ENCODE measurements at regions not wholly inside any gene's neighbourhood (a gene's known extent, or its start where the extent isn't known, plus 50 kb on each side); places are given as distances from the start of the nearest gene placed in this dataset.
"Not testable (repeated sequence)": the region's sequence is repeated elsewhere in the genome, so short reads cannot be mapped to it uniquely, and the experiment has no call there.

GRCh38 chr7:19958309-19958896, 185.0 kb upstream of the TMEM196 start:
- DNase-seq (ENCODE audit: low spot score): no peak

DNA sequence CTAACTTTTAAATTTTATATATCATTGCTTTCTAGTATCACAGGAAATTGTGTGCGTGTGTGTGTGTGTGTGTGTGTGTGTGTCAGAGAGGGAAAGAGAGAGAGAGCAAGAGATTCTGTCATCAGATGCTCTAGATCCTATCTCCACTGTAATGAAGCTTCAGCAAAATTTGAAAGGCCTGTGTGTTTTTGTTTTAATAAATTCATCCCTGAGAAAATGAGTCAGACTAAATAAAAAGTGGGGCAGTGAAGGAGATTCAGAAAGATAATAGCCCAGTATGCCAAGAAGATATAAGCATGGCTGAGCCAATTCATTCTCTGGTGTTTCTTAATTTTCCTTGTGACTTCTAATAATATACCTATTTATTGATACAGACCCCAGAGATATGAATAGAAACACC, 184.2 kb upstream of the TMEM196 start:
- DNase-seq (ENCODE audit: low spot score): no peak

DNA sequence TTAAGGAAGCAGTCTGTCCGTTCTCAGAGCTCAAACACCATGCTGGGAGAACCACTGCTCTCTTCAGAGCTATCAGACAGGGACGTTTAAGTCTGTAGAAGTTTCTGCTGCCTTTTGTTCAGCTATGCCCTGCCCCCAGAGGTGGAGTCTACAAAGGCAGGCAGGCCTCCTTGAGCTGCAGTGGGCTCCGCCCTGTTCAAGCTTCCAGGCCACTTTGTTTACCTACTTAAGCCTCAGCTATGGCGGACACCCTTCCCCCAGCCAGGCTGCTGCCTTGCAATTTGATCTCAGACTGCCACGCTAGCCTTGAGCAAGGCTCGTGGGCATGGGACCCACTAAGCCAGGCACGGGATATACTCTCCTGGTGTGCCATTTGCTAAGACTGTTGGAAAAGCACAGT, 180.7 kb upstream of the TMEM196 start:
- DNase-seq (ENCODE audit: low spot score): peak; percentile 15

GRCh38 chr7:19953411-19953810, 180.0 kb upstream of the TMEM196 start:
- DNase-seq (ENCODE audit: low spot score): not testable (repeated sequence)

DNA sequence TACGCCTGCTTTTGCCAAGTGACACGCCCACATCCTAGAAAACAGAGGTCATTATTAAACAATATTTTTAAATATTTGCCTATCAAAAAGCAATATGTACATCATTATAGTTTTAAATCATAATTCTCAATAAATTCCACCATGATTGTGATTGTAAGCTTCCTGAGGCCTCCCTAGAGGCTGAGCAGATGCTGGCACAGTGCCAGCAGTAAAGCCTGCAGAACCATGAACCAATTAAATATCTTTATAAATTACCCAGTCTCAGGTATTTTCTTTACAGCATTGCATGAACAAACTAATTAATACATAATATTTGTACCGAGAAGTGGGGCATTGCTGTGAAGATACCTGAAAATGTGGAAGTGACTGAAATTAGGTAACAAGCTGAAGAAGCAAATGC, 174.7 kb upstream of the TMEM196 start:
- DNase-seq (ENCODE audit: low spot score): no peak

GRCh38 chr7:19944363-19945120, 171.1 kb upstream of the TMEM196 start:
- no peak for DNase-seq (ENCODE audit: low spot score)

DNA sequence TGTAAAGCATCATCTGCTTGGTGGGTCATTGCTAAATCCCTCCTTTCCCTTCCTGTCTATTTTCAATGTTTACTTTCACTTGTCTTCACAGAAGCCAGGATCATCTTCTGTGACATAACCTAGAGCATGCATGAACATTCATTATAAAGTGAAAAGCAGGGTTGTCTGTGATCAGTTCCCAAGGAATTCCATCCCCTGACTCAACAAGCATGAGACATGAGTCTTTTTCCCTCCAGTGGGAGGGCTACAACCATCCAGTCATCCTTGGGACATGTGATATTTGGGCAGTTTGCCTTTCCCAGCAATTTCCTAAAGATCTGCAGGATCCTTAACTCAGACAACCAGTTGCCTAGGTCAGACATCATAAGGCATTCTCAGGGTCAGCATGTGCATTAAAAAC, 166.3 kb upstream of the TMEM196 start:
- no peak for DNase-seq (ENCODE audit: low spot score)

DNA sequence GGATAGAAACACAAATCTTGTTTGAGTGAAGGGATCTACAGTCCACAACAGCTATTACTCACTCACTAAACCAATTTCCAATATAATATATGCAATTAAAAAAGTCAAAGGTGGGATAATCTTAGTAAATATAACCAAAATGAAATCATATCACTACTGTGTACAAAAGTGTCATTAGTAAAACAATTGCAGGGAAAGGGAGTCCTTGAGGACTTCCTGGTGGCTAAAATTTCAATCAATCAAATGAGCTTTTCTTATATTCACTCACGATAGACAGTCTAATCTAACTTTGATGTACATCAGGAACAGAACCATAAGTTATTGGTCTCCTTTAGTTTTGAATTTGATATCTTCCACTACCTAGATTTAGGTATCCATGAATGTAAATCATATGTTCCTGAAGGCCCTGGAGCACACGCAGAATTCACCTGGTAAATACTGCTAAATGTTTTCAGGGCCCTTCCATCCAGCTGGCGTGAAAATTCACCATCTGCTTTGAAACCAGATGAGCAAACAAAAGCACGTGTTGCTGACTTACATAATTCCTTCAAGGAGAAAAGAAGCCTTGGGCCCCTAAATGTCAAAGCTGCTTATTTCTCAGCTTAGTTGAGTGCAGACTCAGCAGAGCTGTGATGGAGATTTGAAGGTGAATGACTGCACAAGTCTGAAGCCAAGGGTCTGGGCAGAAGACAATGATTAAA, 159.3 kb upstream of the TMEM196 start:
- DNase-seq (ENCODE audit: low spot score): no peak

DNA sequence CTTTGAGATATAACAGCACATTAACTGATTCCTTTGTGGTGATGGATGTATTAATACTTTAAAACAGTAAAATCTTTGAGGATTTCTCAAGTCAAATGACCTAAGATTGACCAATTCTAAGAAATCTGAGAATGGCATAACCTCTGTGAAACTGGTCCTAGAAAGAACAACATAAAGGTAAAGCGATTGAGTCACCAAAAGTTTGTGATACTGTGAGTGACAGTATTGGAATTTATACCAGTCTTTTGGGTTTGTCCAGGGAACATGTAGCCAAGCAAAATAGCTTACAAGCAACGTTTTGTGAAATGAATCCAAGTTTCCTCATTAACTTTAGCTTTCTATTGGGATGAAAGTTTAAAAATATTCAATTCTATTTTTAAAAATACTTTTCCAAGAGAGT, 157.4 kb upstream of the TMEM196 start:
- no peak for DNase-seq (ENCODE audit: low spot score)

DNA sequence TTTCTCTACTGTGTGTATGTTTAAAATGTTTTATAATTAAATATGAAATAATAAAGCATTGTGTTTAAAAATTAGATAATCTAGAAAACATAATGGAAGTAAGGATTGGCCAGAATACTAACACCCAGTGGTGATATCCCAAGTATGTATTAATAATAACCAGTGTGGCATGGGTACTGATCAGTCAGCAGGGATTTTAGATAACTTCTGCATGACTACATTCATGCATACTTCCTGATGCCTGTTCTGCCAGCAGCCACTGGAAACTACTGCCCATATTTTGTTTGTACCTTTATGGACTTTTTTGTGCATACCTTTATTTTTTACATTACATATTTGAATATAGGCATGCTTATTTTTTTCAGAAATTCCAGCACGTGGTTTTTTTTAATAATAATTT, 156.6 kb upstream of the TMEM196 start:
- no peak for DNase-seq (ENCODE audit: low spot score)

GRCh38 chr7:19928247-19928646, 154.8 kb upstream of the TMEM196 start:
- no peak for DNase-seq (ENCODE audit: low spot score)

GRCh38 chr7:19920705-19921104, 147.3 kb upstream of the TMEM196 start:
- DNase-seq (ENCODE audit: low spot score): no peak

DNA sequence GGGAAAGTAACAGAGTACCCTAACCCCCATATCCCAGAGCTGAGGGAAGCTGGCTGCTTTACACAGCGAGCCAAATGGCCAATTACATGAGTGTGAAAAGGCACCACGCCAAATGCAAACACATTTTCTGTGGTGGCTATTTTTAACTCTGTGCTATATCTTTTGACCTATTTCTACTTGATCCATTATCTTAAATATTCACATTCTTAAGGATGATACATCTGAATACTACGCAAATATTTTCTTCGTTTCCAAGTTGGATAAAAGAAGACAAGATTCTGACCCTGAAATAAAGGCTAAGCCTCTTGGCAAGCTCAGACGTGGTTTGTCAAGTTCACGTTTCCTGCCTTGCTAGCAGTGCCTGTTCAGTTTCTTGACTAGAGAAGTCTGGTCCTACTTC, 146.7 kb upstream of the TMEM196 start:
- DNase-seq (ENCODE audit: low spot score): no peak

DNA sequence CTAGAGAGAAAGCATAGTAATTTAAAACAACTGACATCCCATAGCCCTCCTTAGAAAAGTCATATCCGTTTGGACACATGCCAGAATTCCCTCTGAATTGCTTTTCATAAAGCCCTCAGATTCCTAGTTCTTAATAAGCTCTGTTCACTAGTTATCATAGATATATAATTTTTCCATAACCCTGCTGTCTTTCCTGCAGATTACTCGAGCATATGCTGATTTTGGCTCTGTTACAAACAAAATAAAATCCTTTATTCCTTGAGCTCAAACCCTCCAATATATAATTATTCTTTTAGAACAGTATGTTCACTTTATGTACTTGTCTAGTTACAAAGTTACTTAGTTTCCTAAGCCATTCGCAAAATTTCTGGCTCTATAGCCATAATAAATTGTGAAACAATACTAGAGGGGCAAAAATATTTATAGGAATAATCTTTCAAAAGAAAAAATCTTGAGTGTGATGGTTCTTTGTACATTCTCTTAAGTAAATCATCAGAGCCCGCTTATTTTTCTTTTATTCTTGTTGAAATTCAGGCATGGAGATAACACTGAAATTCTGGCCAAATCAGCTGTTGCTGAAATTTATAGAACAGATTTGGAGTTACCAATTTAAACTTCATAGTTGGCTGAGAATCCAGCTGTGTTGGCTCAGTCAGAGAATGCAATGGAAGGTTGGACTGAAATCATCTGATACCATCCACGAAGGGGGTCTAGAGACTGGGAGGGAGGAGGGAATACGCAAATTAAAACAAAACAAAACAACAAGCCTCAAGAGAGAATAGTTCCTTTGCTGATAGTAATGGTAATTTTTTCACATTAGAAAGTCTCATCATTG, 146.1 kb upstream of the TMEM196 start:
- DNase-seq (ENCODE audit: low spot score): no peak

DNA sequence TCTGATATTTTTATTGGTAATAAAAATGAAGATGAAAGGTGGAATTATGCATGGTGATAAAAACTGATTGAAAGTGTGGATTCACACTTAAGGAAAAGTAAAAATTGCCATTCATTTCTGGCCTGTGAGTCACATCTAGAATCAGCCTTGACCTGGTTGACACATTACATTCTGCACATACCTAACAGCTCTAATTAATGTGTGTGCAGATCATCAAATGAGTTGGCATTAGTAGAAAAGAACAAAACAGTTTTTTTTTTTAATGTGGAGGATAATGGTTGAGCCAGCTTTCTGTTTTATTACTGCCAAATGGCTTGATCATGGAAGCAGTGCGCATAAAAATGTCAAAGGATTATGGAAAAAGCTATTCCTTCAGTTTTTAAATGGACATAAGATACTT, 142.6 kb upstream of the TMEM196 start:
- no peak for DNase-seq (ENCODE audit: low spot score)

DNA sequence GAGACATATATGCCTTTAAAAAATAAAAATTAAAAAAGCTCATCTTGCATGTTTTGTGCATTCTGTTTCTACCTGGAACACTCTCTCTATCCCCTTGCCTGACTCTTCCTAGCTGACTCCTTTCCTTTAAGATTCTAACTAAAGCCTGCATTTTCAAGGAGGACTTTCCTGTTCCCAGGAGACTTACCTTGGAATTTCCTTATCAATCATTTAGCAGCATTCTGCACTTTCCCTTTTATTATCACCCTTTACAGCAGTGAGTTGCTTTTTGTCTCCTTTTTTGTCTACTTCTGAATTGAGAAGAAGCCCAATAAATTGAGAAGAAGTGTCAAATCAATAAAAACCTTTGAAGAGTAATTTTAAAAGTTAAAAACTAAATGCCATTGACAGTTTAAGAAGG, 142.2 kb upstream of the TMEM196 start:
- no peak for DNase-seq (ENCODE audit: low spot score)

GRCh38 chr7:19914866-19915265, 141.4 kb upstream of the TMEM196 start:
- DNase-seq (ENCODE audit: low spot score): no peak

DNA sequence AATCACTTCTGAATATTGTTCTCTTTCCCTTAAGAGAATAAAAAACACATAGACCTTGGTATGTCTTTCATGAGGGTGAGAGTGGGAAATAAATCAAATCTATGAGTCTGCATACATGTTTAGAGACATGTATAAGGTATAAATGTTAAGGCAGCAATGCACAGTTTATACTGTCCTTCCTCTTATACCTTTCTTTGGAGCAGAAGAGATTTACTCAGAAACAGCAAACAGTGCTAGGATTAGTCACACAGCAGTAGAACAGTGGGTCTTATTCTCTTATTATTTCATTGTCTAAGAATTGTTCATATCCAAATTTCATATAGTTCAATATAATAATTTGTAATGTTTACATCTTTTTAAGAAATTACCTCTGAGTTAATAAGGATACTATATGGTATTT, 126.7 kb upstream of the TMEM196 start:
- no peak for DNase-seq (ENCODE audit: low spot score)

GRCh38 chr7:19899529-19899928, 126.1 kb upstream of the TMEM196 start:
- no peak for DNase-seq (ENCODE audit: low spot score)

- DNase-seq (ENCODE audit: low spot score): not testable (repeated sequence)
Observed at GRCh38 chr7:19882893-19883292, 109.5 kb upstream of the TMEM196 start.

GRCh38 chr7:19872094-19872493, 98.7 kb upstream of the TMEM196 start:
- DNase-seq (ENCODE audit: low spot score): no peak

- no peak for DNase-seq (ENCODE audit: low spot score)
Observed at GRCh38 chr7:19871102-19871501, 97.7 kb upstream of the TMEM196 start.

Data from SK-N-DZ (cell line).